IMR-90 (cell line): ENCODE measurements at regions not wholly inside any gene's neighbourhood (a gene's known extent, or its start where the extent isn't known, plus 50 kb on each side); places are given as distances from the start of the nearest gene placed in this dataset.

Experiments
- ATAC-seq: fragments of 200-7000 bp; cut with Tn5 transposase; 2 replicates; pipeline ENCODE4 v1.9.1; 2020; ENCODE audit warnings: low read depth, mild to moderate bottlenecking, moderate library complexity
- BruUV-seq: library from RNA; stranded (reverse); fragments of 400-500 nt; replicated peaks from 2 replicates; lab custom pipeline; 2021; lab: Mats Ljungman, UMichigan
- CTCF ChIA-PET: fragments of 300-600 bp; formaldehyde crosslinking; extraction: SDS; loops from one replicate; lab custom pipeline; 2021; ENCODE audit warnings: antibody characterized with exemption; lab: Yijun Ruan, JAX
- POLR2A ChIA-PET: fragments of 300-600 bp; sonication (Branson Sonifier 250); formaldehyde crosslinking; loops from one replicate; lab custom pipeline; 2022; ENCODE audit warnings: antibody characterized with exemption; ENCODE audit not compliant: unreplicated experiment; lab: Charles Lee
- DNase-seq: peaks from one replicate; pipeline ENCODE4 v3.0.0; 2013
- H2AFZ ChIP-seq: replicated peaks from 2 replicates; pipeline ENCODE3; 2013; ENCODE audit warnings: low read length, mild to moderate bottlenecking; ENCODE audit not compliant: poor library complexity
- H2AK5ac ChIP-seq: 2 replicates; pipeline ENCODE4 v1.6.1; 2013; ENCODE audit warnings: low read depth, low read length, inconsistent platforms
- H2AK9ac ChIP-seq: replicated peaks from 2 replicates; pipeline ENCODE3; 2013; ENCODE audit warnings: mild to moderate bottlenecking, low read depth, low read length, moderate library complexity; ENCODE audit not compliant: poor library complexity
- H2BK120ac ChIP-seq: 2 replicates; pipeline ENCODE4 v1.6.1; 2013; ENCODE audit warnings: low read depth, low read length, inconsistent platforms
- H2BK15ac ChIP-seq: 3 replicates; pipeline ENCODE4 v1.6.1; 2013; ENCODE audit warnings: low read depth, low read length, inconsistent platforms
- H2BK20ac ChIP-seq: 2 replicates; pipeline ENCODE4 v1.6.1; 2013; ENCODE audit warnings: low read depth, mild to moderate bottlenecking, inconsistent platforms, low read length, moderate library complexity
- H2BK5ac ChIP-seq: 2 replicates; pipeline ENCODE4 v1.6.1; 2013; ENCODE audit warnings: mild to moderate bottlenecking, low read depth, low read length, inconsistent platforms; ENCODE audit not compliant: poor library complexity, severe bottlenecking
- H3K14ac ChIP-seq: replicated peaks from 2 replicates; pipeline ENCODE4 v1.6.1; 2013; ENCODE audit warnings: low read depth, low read length, inconsistent platforms
- H3K18ac ChIP-seq: 2 replicates; pipeline ENCODE4 v1.6.1; 2013; ENCODE audit warnings: low read depth, low read length, control low read depth
- H3K23ac ChIP-seq: 2 replicates; pipeline ENCODE4 v1.6.1; 2013; ENCODE audit warnings: low read depth, low read length, inconsistent platforms
- H3K27ac ChIP-seq: 2 replicates; pipeline ENCODE4 v1.5.1; 2013; ENCODE audit warnings: mild to moderate bottlenecking, control low read depth, low read length; ENCODE audit not compliant: insufficient read depth
- H3K27me3 ChIP-seq: 2 replicates; pipeline ENCODE4 v1.6.1; 2013; ENCODE audit warnings: low read length; ENCODE audit not compliant: control insufficient read depth, insufficient read depth
- H3K36me3 ChIP-seq: 2 replicates; pipeline ENCODE4 v1.6.1; 2013; ENCODE audit warnings: low read length, mixed read lengths; ENCODE audit not compliant: control insufficient read depth, insufficient read depth
- H3K4ac ChIP-seq: 2 replicates; pipeline ENCODE4 v1.6.1; 2013; ENCODE audit warnings: low read depth, low read length, inconsistent platforms
- H3K4me1 ChIP-seq: 2 replicates; pipeline ENCODE4 v1.6.1; 2013; ENCODE audit warnings: low read length, mixed read lengths; ENCODE audit not compliant: control insufficient read depth, insufficient read depth
- H3K4me2 ChIP-seq: 2 replicates; pipeline ENCODE4 v1.6.1; 2013; ENCODE audit warnings: low read depth, mild to moderate bottlenecking, control low read depth, low read length, moderate library complexity
- H3K4me3 ChIP-seq: 2 replicates; pipeline ENCODE4 v1.5.1; 2013; ENCODE audit warnings: low read depth, mild to moderate bottlenecking, control low read depth, low read length, moderate library complexity; ENCODE audit not compliant: insufficient read depth
- H3K56ac ChIP-seq: 2 replicates; pipeline ENCODE4 v1.6.1; 2013; ENCODE audit warnings: low read length, inconsistent platforms; ENCODE audit not compliant: insufficient read depth; ENCODE audit errors: extremely low read depth
- H3K79me1 ChIP-seq, 2 experiments: 2 replicates each; pipeline ENCODE4 v1.6.1; 2013; ENCODE audit warnings: low read length in 2 of 2, inconsistent platforms in 1 of 2, low read depth in 1 of 2
- H3K9ac ChIP-seq: 2 replicates; pipeline ENCODE4 v1.6.1; 2013; ENCODE audit warnings: low read depth, low read length, control low read depth
- H3K9me1 ChIP-seq: 2 replicates; pipeline ENCODE4 v1.6.1; 2013; ENCODE audit warnings: low read length, inconsistent platforms; ENCODE audit not compliant: insufficient read depth
- H3K9me3 ChIP-seq: 2 replicates; pipeline ENCODE4 v1.6.1; 2013; ENCODE audit warnings: low read length; ENCODE audit not compliant: control insufficient read depth, insufficient read depth
- H4K20me1 ChIP-seq: 2 replicates; pipeline ENCODE4 v1.6.1; 2013; ENCODE audit warnings: low read length, inconsistent platforms; ENCODE audit not compliant: insufficient read depth
- H4K5ac ChIP-seq: 2 replicates; pipeline ENCODE4 v1.6.1; 2013; ENCODE audit warnings: mild to moderate bottlenecking, low read depth, low read length, control low read depth
- H4K8ac ChIP-seq, 2 experiments: 2 replicates each; pipeline ENCODE4 v1.6.1; 2013; ENCODE audit warnings: low read depth in 2 of 2, low read length in 2 of 2, control low read depth in 1 of 2, inconsistent platforms in 1 of 2
- H4K91ac ChIP-seq: 2 replicates; pipeline ENCODE4 v1.6.1; 2013; ENCODE audit warnings: low read depth, low read length, inconsistent platforms; ENCODE audit not compliant: insufficient read depth
- CEBPB ChIP-seq: IDR thresholded peaks from 2 replicates; pipeline ENCODE4 v1.6.1; 2012; ENCODE audit warnings: low read depth, low read length, improper control_type of control experiment
- CTCF ChIP-seq: conservative IDR thresholded peaks from 2 replicates; pipeline ENCODE4 v1.5.1; 2012; ENCODE audit warnings: mild to moderate bottlenecking, low read depth, low read length, improper control_type of control experiment
- MAFK ChIP-seq: IDR thresholded peaks from 2 replicates; pipeline ENCODE4 v1.6.1; 2012; ENCODE audit warnings: low read depth, low read length, improper control_type of control experiment
- NFE2L2 ChIP-seq: fragments of 150-350 bp; IDR thresholded peaks from 2 replicates; pipeline ENCODE4 v1.6.1; 2016; ENCODE audit warnings: low read depth, mild to moderate bottlenecking, low read length
- POLR2A ChIP-seq: IDR thresholded peaks from 2 replicates; pipeline ENCODE4 v1.6.1; 2012; ENCODE audit warnings: mild to moderate bottlenecking, low read depth, low read length
- RAD21 ChIP-seq: IDR thresholded peaks from 2 replicates; pipeline ENCODE4 v1.6.1; 2012; ENCODE audit warnings: low read length, improper control_type of control experiment
- RCOR1 ChIP-seq: IDR thresholded peaks from 2 replicates; pipeline ENCODE4 v1.6.1; 2012; ENCODE audit warnings: mild to moderate bottlenecking, low read length, improper control_type of control experiment; ENCODE audit not compliant: insufficient replicate concordance
- SMC3 ChIP-seq: fragments of 150-350 bp; IDR thresholded peaks from 2 replicates; pipeline ENCODE4 v1.6.1; 2016; ENCODE audit warnings: low read depth, mild to moderate bottlenecking, antibody characterized with exemption, low read length, moderate library complexity
- USF2 ChIP-seq: fragments of 150-350 bp; IDR thresholded peaks from 2 replicates; pipeline ENCODE4 v1.6.1; 2017; ENCODE audit warnings: mild to moderate bottlenecking, antibody characterized with exemption, low read length, low read depth
- WGBS, 2 experiments: methylation state at CpG; one replicate each; pipeline versions ENCODE4 v1.1.5 to v1.1.7; 2013; ENCODE audit warnings: missing lambda C conversion rate in 2 of 2; ENCODE audit not compliant: insufficient read length in 1 of 2; ENCODE audit errors: extremely low coverage in 2 of 2; 5-methylcytosine and 5-hydroxymethylcytosine counted together
- dilution Hi-C: fragments of 300-500 bp; cut with HindIII; formaldehyde crosslinking; loops from one replicate; pipeline ENCODE4 v1.14.3; 2018; ENCODE audit warnings: low sequenced_read_pairs; ENCODE audit not compliant: unreplicated experiment
- in situ Hi-C: fragments of 300-500 bp; cut with MboI; formaldehyde crosslinking; loops from 3 replicates; pipeline ENCODE4 v1.14.3; 2019; ENCODE audit warnings: low sequenced_read_pairs, inconsistent platforms, mixed read lengths
- intact Hi-C: fragments of 100-400 bp; cut with micrococcal nuclease; formaldehyde crosslinking; loops from 2 replicates; pipeline ENCODE4 v1.10.0; 2022
- TF ChIP-seq, protein P1 (sequence below): fragments of 150-350 bp; IDR thresholded peaks from 2 replicates; pipeline ENCODE4 v1.6.1; 2016; ENCODE audit warnings: low read depth, mild to moderate bottlenecking, low read length, moderate library complexity, borderline replicate concordance

GRCh38 chr14:89607453-89607852, 190.4 kb upstream of the FOXN3 start:
- no peak overlapping the region for H4K91ac ChIP-seq
- H3K9me1 ChIP-seq = no peaks in the 10 kb centered on the region
- no peak overlapping the region for H2AFZ ChIP-seq
- no peak overlapping the region for H4K8ac ChIP-seq
- H4K20me1 ChIP-seq = no peaks in the 10 kb centered on the region
- H3K14ac ChIP-seq = no peak overlapping the region
- H3K18ac ChIP-seq = no peak overlapping the region
- TF ChIP-seq RCOR1 (no peak), CTCF (no peak), USF2 (no peak), POLR2A (no peak), SMC3 (no peak), MAFK (no peak), CEBPB (no peak), NFE2L2 (no peak), RAD21 (no peak)
- TF ChIP-seq, protein P1, sequence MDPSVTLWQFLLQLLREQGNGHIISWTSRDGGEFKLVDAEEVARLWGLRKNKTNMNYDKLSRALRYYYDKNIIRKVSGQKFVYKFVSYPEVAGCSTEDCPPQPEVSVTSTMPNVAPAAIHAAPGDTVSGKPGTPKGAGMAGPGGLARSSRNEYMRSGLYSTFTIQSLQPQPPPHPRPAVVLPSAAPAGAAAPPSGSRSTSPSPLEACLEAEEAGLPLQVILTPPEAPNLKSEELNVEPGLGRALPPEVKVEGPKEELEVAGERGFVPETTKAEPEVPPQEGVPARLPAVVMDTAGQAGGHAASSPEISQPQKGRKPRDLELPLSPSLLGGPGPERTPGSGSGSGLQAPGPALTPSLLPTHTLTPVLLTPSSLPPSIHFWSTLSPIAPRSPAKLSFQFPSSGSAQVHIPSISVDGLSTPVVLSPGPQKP = no peak
- peaks cover 1% of the 10 kb centered on the region; the same call in 1 of the 2 replicates for H3K36me3 ChIP-seq
- H3K23ac ChIP-seq = no peak overlapping the region
- H2AK9ac ChIP-seq = no peak overlapping the region
- no peaks in the 10 kb centered on the region for H3K27me3 ChIP-seq
- no peak overlapping the region for H3K4ac ChIP-seq
- intact Hi-C loops = no loop called here
- H4K5ac ChIP-seq = no peak overlapping the region
- H3K9ac ChIP-seq = no peak overlapping the region
- no peak for ATAC-seq
- in situ Hi-C loops = no loop called here
- H3K4me3 ChIP-seq = no peak overlapping the region
- dilution Hi-C loops = no loop called here
- no peak overlapping the region for H2BK20ac ChIP-seq
- H3K79me1 ChIP-seq = peaks cover 45 to 46% of the 10 kb centered on the region in 2 experiments
- no peaks in the 10 kb centered on the region for H3K4me1 ChIP-seq
- CTCF ChIA-PET = no interaction called here
- no TSS peak for BruUV-seq
- no peak overlapping the region for H2BK15ac ChIP-seq
- H3K27ac ChIP-seq = no peak overlapping the region
- no peak overlapping the region for H2BK5ac ChIP-seq
- POLR2A ChIA-PET = no interaction called here
- peak; percentile 40 for DNase-seq
- 91% methylated on average over 5 of the region's 6 CpGs; no CpG with 5 or more reads in 1 of the 2 experiments for WGBS, 2 experiments
- no peak overlapping the region for H3K4me2 ChIP-seq
- peaks cover 2% of the 10 kb centered on the region; the same call in 1 of the 2 replicates for H3K9me3 ChIP-seq
- H2BK120ac ChIP-seq = no peak overlapping the region
- no peak overlapping the region for H3K56ac ChIP-seq
- H2AK5ac ChIP-seq = no peak overlapping the region
